CD4-positive, CD25-positive, alpha-beta regulatory T cell (primary cell): ENCODE measurements at regions not wholly inside any gene's neighbourhood (a gene's known extent, or its start where the extent isn't known, plus 50 kb on each side); places are given as distances from the start of the nearest gene placed in this dataset.

Source experiments
- ATAC-seq, 2 donors: fragments of 150-1000 bp; cut with Tn5 transposase; one replicate each; pipeline ENCODE4 v1.10.0; 2021; ENCODE audit warnings: low read depth in 2 of 2, moderate number of reproducible peaks in 2 of 2, moderate library complexity in 1 of 2
- DNase-seq, 3 donors: peaks; one replicate each; pipeline versions ENCODE4 v3.0.0 to v3.0.0-alpha.2; 2012 to 2022; ENCODE audit warnings: mixed read lengths in 1 of 3
- H3K27ac ChIP-seq: one replicate; pipeline ENCODE4 v1.7.0; 2013; ENCODE audit warnings: mild to moderate bottlenecking, low read length; ENCODE audit not compliant: insufficient read depth, poor library complexity, severe bottlenecking
- H3K27me3 ChIP-seq: one replicate; pipeline ENCODE4 v1.7.0; 2013; ENCODE audit warnings: low read length; ENCODE audit not compliant: control insufficient read depth, insufficient read depth
- H3K36me3 ChIP-seq: one replicate; pipeline ENCODE4 v1.7.0; 2013; ENCODE audit warnings: mild to moderate bottlenecking, low read length, moderate library complexity; ENCODE audit not compliant: control insufficient read depth, insufficient read depth
- H3K4me1 ChIP-seq: 2 replicates; pipeline ENCODE4 v1.7.0; 2013; ENCODE audit warnings: mild to moderate bottlenecking, low read length; ENCODE audit not compliant: insufficient read depth, control insufficient read depth, poor library complexity, severe bottlenecking
- H3K4me3 ChIP-seq: one replicate; pipeline ENCODE4 v1.7.0; 2013; ENCODE audit warnings: low read depth, mild to moderate bottlenecking, low read length, moderate library complexity
- H3K9me3 ChIP-seq, 2 experiments: 1 replicate in 1 of 2; 2 replicates in 1 of 2; pipeline ENCODE4 v1.7.0; 2013; ENCODE audit warnings: low read length in 2 of 2, mild to moderate bottlenecking in 1 of 2, moderate library complexity in 1 of 2; ENCODE audit not compliant: control insufficient read depth in 2 of 2
- H3K27ac Mint-ChIP-seq, 3 donors: one replicate each; pipeline ENCODE4 v1.8.0; 2020 to 2022; ENCODE audit warnings: mild to moderate bottlenecking in 3 of 3, mixed read lengths in 3 of 3, moderate library complexity in 2 of 3
- H3K27me3 Mint-ChIP-seq: one replicate; pipeline ENCODE4 v1.8.0; 2022; ENCODE audit warnings: mild to moderate bottlenecking, mixed read lengths
- H3K36me3 Mint-ChIP-seq: one replicate; pipeline ENCODE4 v1.8.0; 2020; ENCODE audit warnings: mixed read lengths
- H3K4me1 Mint-ChIP-seq, 4 donors: one replicate each; pipeline ENCODE4 v1.8.0; 2020 to 2022; ENCODE audit warnings: mixed read lengths in 4 of 4, mild to moderate bottlenecking in 1 of 4
- H3K4me3 Mint-ChIP-seq, 4 donors: one replicate each; pipeline ENCODE4 v1.8.0; 2020 to 2022; ENCODE audit warnings: mild to moderate bottlenecking in 4 of 4, mixed read lengths in 4 of 4, moderate library complexity in 3 of 4
- H3K9me3 Mint-ChIP-seq, 7 donors: one replicate each; pipeline ENCODE4 v1.8.0; 2020 to 2022; ENCODE audit warnings: mixed read lengths in 7 of 7, mild to moderate bottlenecking in 3 of 7, moderate library complexity in 2 of 7

GRCh38 chr18:45284174-45284573 is 331.1 kb upstream of the SLC14A2 start:
- Mint-ChIP-seq H3K27ac (no peak overlapping the region), H3K9me3 (peaks cover 0 to 1% (median 0%) of the 10 kb centered on the region in 7 donors), H3K4me1 (no peaks in the 10 kb centered on the region), H3K27me3 (peaks cover 4% of the 10 kb centered on the region), H3K36me3 (no peaks in the 10 kb centered on the region), H3K4me3 (no peak overlapping the region)
- H3K36me3 ChIP-seq, result no peaks in the 10 kb centered on the region
- DNase-seq, result no peak
- H3K27me3 ChIP-seq, result no peaks in the 10 kb centered on the region
- H3K9me3 ChIP-seq, result no peaks in the 10 kb centered on the region
- ATAC-seq, result no peak
- H3K27ac ChIP-seq, result no peak overlapping the region
- H3K4me1 ChIP-seq, result no peaks in the 10 kb centered on the region
- no peak overlapping the region for H3K4me3 ChIP-seq

- Mint-ChIP-seq H3K36me3 (no peaks in the 10 kb centered on the region), H3K27me3 (peaks cover 4% of the 10 kb centered on the region), H3K4me3 (no peak overlapping the region), H3K27ac (no peak overlapping the region), H3K4me1 (no peaks in the 10 kb centered on the region), H3K9me3 (peaks cover 0 to 1% (median 0%) of the 10 kb centered on the region in 7 donors)
- Histone ChIP-seq H3K27me3 (no peaks in the 10 kb centered on the region), H3K4me1 (no peaks in the 10 kb centered on the region), H3K4me3 (no peak overlapping the region), H3K36me3 (no peaks in the 10 kb centered on the region), H3K9me3 (no peaks in the 10 kb centered on the region), H3K27ac (no peak overlapping the region)
- no peak for DNase-seq
- no peak for ATAC-seq
Observed at GRCh38 chr18:45284851-45285250, 330.4 kb upstream of the SLC14A2 start.

GRCh38 chr18:45285251-45285650 is 330.0 kb upstream of the SLC14A2 start:
- Mint-ChIP-seq H3K27ac (no peak overlapping the region), H3K36me3 (no peaks in the 10 kb centered on the region), H3K4me1 (no peaks in the 10 kb centered on the region), H3K27me3 (peaks cover 4% of the 10 kb centered on the region), H3K4me3 (no peak overlapping the region), H3K9me3 (peaks cover 0 to 1% (median 0%) of the 10 kb centered on the region in 7 donors)
- no peak overlapping the region for H3K4me3 ChIP-seq
- H3K27me3 ChIP-seq, result no peaks in the 10 kb centered on the region
- DNase-seq, result no peak
- no peak overlapping the region for H3K27ac ChIP-seq
- ATAC-seq, result no peak
- no peaks in the 10 kb centered on the region for H3K4me1 ChIP-seq
- H3K9me3 ChIP-seq, result no peaks in the 10 kb centered on the region
- no peaks in the 10 kb centered on the region for H3K36me3 ChIP-seq

- no peaks in the 10 kb centered on the region for H3K36me3 Mint-ChIP-seq
- H3K4me3 ChIP-seq, result no peak overlapping the region
- no peak overlapping the region for H3K27ac ChIP-seq
- no peaks in the 10 kb centered on the region for H3K4me1 Mint-ChIP-seq
- no peak overlapping the region for H3K4me3 Mint-ChIP-seq
- H3K27me3 Mint-ChIP-seq, result no peaks in the 10 kb centered on the region
- H3K27me3 ChIP-seq, result no peaks in the 10 kb centered on the region
- no peaks in the 10 kb centered on the region for H3K36me3 ChIP-seq
- peaks cover 0 to 1% (median 0%) of the 10 kb centered on the region in 7 donors for H3K9me3 Mint-ChIP-seq
- no peaks in the 10 kb centered on the region for H3K4me1 ChIP-seq
- no peak overlapping the region for H3K27ac Mint-ChIP-seq
- ATAC-seq (no peak), DNase-seq (no peak)
- H3K9me3 ChIP-seq, result no peaks in the 10 kb centered on the region
Observed at GRCh38 chr18:45286431-45286830, 328.8 kb upstream of the SLC14A2 start.

GRCh38 chr18:45287531-45287930 is 327.7 kb upstream of the SLC14A2 start:
- H3K4me1 Mint-ChIP-seq, result no peaks in the 10 kb centered on the region

GRCh38 chr18:45290364-45290763 is 324.9 kb upstream of the SLC14A2 start:
- Histone ChIP-seq H3K27me3 (no peaks in the 10 kb centered on the region), H3K36me3 (no peaks in the 10 kb centered on the region), H3K27ac (no peak overlapping the region), H3K4me1 (no peaks in the 10 kb centered on the region), H3K9me3 (no peaks in the 10 kb centered on the region), H3K4me3 (no peak overlapping the region)
- Mint-ChIP-seq H3K9me3 (peaks cover 0 to 1% (median 0%) of the 10 kb centered on the region in 7 donors), H3K36me3 (no peaks in the 10 kb centered on the region), H3K27ac (no peak overlapping the region), H3K4me3 (no peak overlapping the region), H3K27me3 (no peaks in the 10 kb centered on the region), H3K4me1 (no peaks in the 10 kb centered on the region)
- ATAC-seq, result no peak
- no peak for DNase-seq

More at GRCh38 chr18:45287531-45287930, 327.7 kb upstream of the SLC14A2 start:
- Histone ChIP-seq H3K4me3 (no peak overlapping the region), H3K36me3 (no peaks in the 10 kb centered on the region), H3K27ac (no peak overlapping the region), H3K27me3 (no peaks in the 10 kb centered on the region), H3K4me1 (no peaks in the 10 kb centered on the region), H3K9me3 (no peaks in the 10 kb centered on the region)
- Mint-ChIP-seq H3K27ac (no peak overlapping the region), H3K4me3 (no peak overlapping the region), H3K27me3 (no peaks in the 10 kb centered on the region), H3K36me3 (no peaks in the 10 kb centered on the region), H3K9me3 (peaks cover 0 to 1% (median 0%) of the 10 kb centered on the region in 7 donors)
- ATAC-seq (no peak), DNase-seq (no peak)

GRCh38 chr18:45291621-45292615 is 323.4 kb upstream of the SLC14A2 start:
- no peaks in the 10 kb centered on the region for H3K27me3 Mint-ChIP-seq

GRCh38 chr18:45295388-45295787 is 319.9 kb upstream of the SLC14A2 start:
- H3K27ac ChIP-seq, result no peak overlapping the region
- Mint-ChIP-seq H3K4me3 (no peak overlapping the region), H3K9me3 (no peaks in the 10 kb centered on the region), H3K36me3 (no peaks in the 10 kb centered on the region), H3K27ac (no peak overlapping the region), H3K27me3 (no peaks in the 10 kb centered on the region), H3K4me1 (no peaks in the 10 kb centered on the region)
- no peaks in the 10 kb centered on the region for H3K27me3 ChIP-seq
- H3K9me3 ChIP-seq, result no peaks in the 10 kb centered on the region
- H3K36me3 ChIP-seq, result no peaks in the 10 kb centered on the region
- no peaks in the 10 kb centered on the region for H3K4me1 ChIP-seq
- no peak overlapping the region for H3K4me3 ChIP-seq
- ATAC-seq, result no peak
- no peak for DNase-seq

More at GRCh38 chr18:45291621-45292615, 323.4 kb upstream of the SLC14A2 start:
- Mint-ChIP-seq H3K9me3 (no peaks in the 10 kb centered on the region), H3K27ac (no peak overlapping the region), H3K4me1 (no peaks in the 10 kb centered on the region), H3K4me3 (no peak overlapping the region), H3K36me3 (no peaks in the 10 kb centered on the region)
- Histone ChIP-seq H3K36me3 (no peaks in the 10 kb centered on the region), H3K27ac (no peak overlapping the region), H3K27me3 (no peaks in the 10 kb centered on the region), H3K4me1 (no peaks in the 10 kb centered on the region), H3K9me3 (no peaks in the 10 kb centered on the region), H3K4me3 (no peak overlapping the region)
- no peak for ATAC-seq
- no peak for DNase-seq
